A549 (cell line): ENCODE measurements at regions not wholly inside any gene's neighbourhood (a gene's known extent, or its start where the extent isn't known, plus 50 kb on each side); places are given as distances from the start of the nearest gene placed in this dataset.

Source experiments
- ATAC-seq, 2 experiments: fragments of 200-7000 bp in 1 of 2; fragments of >200 bp in 1 of 2; cut with Nextera tagmentation in 1 of 2; cut with Tn5 transposase in 1 of 2; 3 replicates each; pipeline versions ENCODE4 v1.8.0 to v1.9.1; 2018 to 2020; ENCODE audit warnings: mild to moderate bottlenecking in 1 of 2, moderate library complexity in 1 of 2
- CTCF ChIA-PET: fragments of 300-600 bp; sonication (Branson Sonifier 250); formaldehyde crosslinking; extraction: SDS; loops from one replicate; lab custom pipeline; 2021; ENCODE audit warnings: antibody characterized with exemption, inconsistent platforms; lab: Yijun Ruan, JAX
- POLR2A ChIA-PET: fragments of 350-600 bp; formaldehyde crosslinking; extraction: SDS; loops from one replicate; lab custom pipeline; 2021; ENCODE audit warnings: antibody characterized with exemption, inconsistent platforms; lab: Yijun Ruan, JAX
- DNase-seq, 2 experiments: peaks; one replicate each; pipeline versions ENCODE4 v3.0.0 to v3.0.0-alpha.2; 2011 to 2016; ENCODE audit warnings: low read depth in 1 of 2, low spot score in 1 of 2
- FAIRE-seq: peaks from 2 replicates; lab custom pipeline; 2011; peaks lifted over from hg19 to GRCh38; lab: Jason Lieb, UNC
- H3K27ac ChIP-seq, 2 experiments: fragments of >200 bp; sonication (Bioruptor Twin); formaldehyde crosslinking; 3 replicates each; pipeline ENCODE4 v1.5.1; 2016 to 2017
- H3K4me1 ChIP-seq: fragments of >200 bp; sonication (Bioruptor Twin); formaldehyde crosslinking; 3 replicates; pipeline ENCODE4 v1.6.1; 2016
- H3K4me2 ChIP-seq: fragments of >200 bp; sonication (Bioruptor Twin); formaldehyde crosslinking; 3 replicates; pipeline ENCODE4 v1.6.1; 2016
- H3K4me3 ChIP-seq: fragments of >200 bp; sonication (Bioruptor Twin); formaldehyde crosslinking; 3 replicates; pipeline ENCODE4 v1.5.1; 2016
- H3K9me3 ChIP-seq: fragments of >200 bp; sonication (Bioruptor Twin); formaldehyde crosslinking; 3 replicates; pipeline ENCODE4 v1.6.1; 2016
- BCL3 ChIP-seq: fragments of >200 bp; sonication (Bioruptor Twin); formaldehyde crosslinking; IDR thresholded peaks from 3 replicates; pipeline ENCODE4 v1.6.1; 2016
- BHLHE40 ChIP-seq: IDR thresholded peaks from 2 replicates; pipeline ENCODE4 v1.6.1; 2012; ENCODE audit warnings: low read depth, low read length, inconsistent platforms
- CBX8 ChIP-seq: fragments of 200-600 bp; sonication (generic); IDR thresholded peaks from 2 replicates; pipeline ENCODE4 v1.6.1; 2016
- CHD4 ChIP-seq: fragments of 200-600 bp; sonication (generic); IDR thresholded peaks from 2 replicates; pipeline ENCODE4 v1.6.1; 2016; ENCODE audit warnings: antibody characterized with exemption, mild to moderate bottlenecking, borderline replicate concordance
- CTCF ChIP-seq: fragments of >200 bp; sonication (Bioruptor Twin); formaldehyde crosslinking; IDR thresholded peaks from 3 replicates; pipeline ENCODE4 v1.5.1; 2016
- EHMT2 ChIP-seq: fragments of 200-600 bp; sonication (generic); IDR thresholded peaks from 2 replicates; pipeline ENCODE4 v1.6.1; 2016; ENCODE audit warnings: antibody characterized with exemption, low read depth, mild to moderate bottlenecking, moderate library complexity
- ELK1 ChIP-seq: fragments of 150-350 bp; IDR thresholded peaks from 2 replicates; pipeline ENCODE4 v1.6.1; 2014; ENCODE audit warnings: low read depth, mild to moderate bottlenecking, low read length
- EP300 ChIP-seq, 2 experiments: fragments of >200 bp; sonication (Bioruptor Twin); formaldehyde crosslinking; IDR thresholded peaks; 2 replicates in 1 of 2; 3 replicates in 1 of 2; pipeline ENCODE4 v1.6.1; 2016 to 2017
- ESRRA ChIP-seq: fragments of 150-350 bp; IDR thresholded peaks from 2 replicates; pipeline ENCODE4 v1.6.1; 2014; ENCODE audit warnings: mild to moderate bottlenecking, low read length, borderline replicate concordance
- FOSB ChIP-seq: fragments of 250-450 bp; sonication (Bioruptor Pico); IDR thresholded peaks from 2 replicates; pipeline ENCODE4 v1.5.0; 2020; ENCODE audit warnings: mild to moderate bottlenecking, moderate library complexity
- HES2 ChIP-seq: fragments of >200 bp; sonication (Bioruptor Twin); formaldehyde crosslinking; IDR thresholded peaks from 2 replicates; pipeline ENCODE4 v1.6.1; 2016
- HEYL ChIP-seq: fragments of 250-450 bp; sonication (Bioruptor Pico); IDR thresholded peaks from 2 replicates; pipeline ENCODE4 v1.8.0; 2021; ENCODE audit warnings: mild to moderate bottlenecking, moderate library complexity
- HOXA7 ChIP-seq: fragments of 250-450 bp; sonication (Bioruptor Pico); IDR thresholded peaks from 2 replicates; pipeline ENCODE4 v1.5.0; 2020; ENCODE audit warnings: mild to moderate bottlenecking, moderate library complexity
- JUNB ChIP-seq: fragments of >200 bp; sonication (Bioruptor Twin); formaldehyde crosslinking; IDR thresholded peaks from 2 replicates; pipeline ENCODE4 v1.6.1; 2016
- KDM5A ChIP-seq: fragments of 200-600 bp; sonication (generic); IDR thresholded peaks from 2 replicates; pipeline ENCODE4 v1.6.1; 2016; ENCODE audit warnings: antibody characterized with exemption, mild to moderate bottlenecking
- MYC ChIP-seq: IDR thresholded peaks from 2 replicates; pipeline ENCODE4 v1.6.1; 2012; ENCODE audit warnings: mild to moderate bottlenecking, inconsistent platforms, low read length, improper control_type of control experiment, borderline replicate concordance
- NPAS2 ChIP-seq: fragments of 250-450 bp; sonication (Bioruptor Pico); IDR thresholded peaks from 2 replicates; pipeline ENCODE4 v1.8.0; 2022; ENCODE audit warnings: mild to moderate bottlenecking, moderate library complexity, borderline replicate concordance
- POLR2AphosphoS2 ChIP-seq: conservative IDR thresholded peaks from 2 replicates; pipeline ENCODE4 v1.6.1; 2012; ENCODE audit warnings: low read length, improper control_type of control experiment, inconsistent platforms
- RAD21 ChIP-seq, 2 experiments: fragments of >200 bp in 1 of 2; sonication (Bioruptor Twin) in 1 of 2; formaldehyde crosslinking in 1 of 2; IDR thresholded peaks in 1 of 2; conservative IDR thresholded peaks in 1 of 2; 2 replicates in 1 of 2; 3 replicates in 1 of 2; pipeline ENCODE4 v1.6.1; 2012 to 2018; ENCODE audit warnings: inconsistent platforms in 1 of 2
- SMC3 ChIP-seq: fragments of >200 bp; sonication (Bioruptor Twin); formaldehyde crosslinking; IDR thresholded peaks from 3 replicates; pipeline ENCODE4 v1.6.1; 2018; ENCODE audit warnings: inconsistent platforms
- ZNF302 ChIP-seq: fragments of 250-450 bp; sonication (Bioruptor Pico); IDR thresholded peaks from 2 replicates; pipeline ENCODE4 v1.9.0; 2021; ENCODE audit warnings: inconsistent platforms, mild to moderate bottlenecking, moderate library complexity
- ZSCAN20 ChIP-seq: fragments of 250-450 bp; sonication (Bioruptor Pico); IDR thresholded peaks from 2 replicates; pipeline ENCODE4 v1.8.0; 2022; ENCODE audit warnings: mild to moderate bottlenecking, moderate library complexity
- WGBS: methylation state at CpG from one replicate; pipeline ENCODE4 v1.1.6; 2017; ENCODE audit errors: missing lambda C conversion rate; 5-methylcytosine and 5-hydroxymethylcytosine counted together

GRCh38 chr16:85513180-85513579, 99.9 kb upstream of the GSE1 start:
- no peaks in the 10 kb centered on the region for H3K9me3 ChIP-seq
- no peak overlapping the region for H3K4me3 ChIP-seq
- POLR2A ChIA-PET: interaction anchor here (0.9 kb wide), 1 partner anchor 99 kb away, joined by 8 read pairs; no protein-coding TSS in a partner anchor
- FAIRE-seq: no peak
- peak overlapping the region; percentile 95 to 97 for H3K27ac ChIP-seq
- peak overlapping the region; percentile 85; the same call in 2 of the 3 replicates for H3K4me2 ChIP-seq
- no peak for DNase-seq
- TF ChIP-seq BCL3 (no peak), EHMT2 (no peak), ZNF302 (CRISPR knock-in tag) (no peak), JUNB (no peak), CBX8 (no peak), POLR2AphosphoS2 (no peak), SMC3 (no peak), HOXA7 (CRISPR knock-in tag) (no peak), MYC (no peak)
- H3K4me1 ChIP-seq: peaks cover 36% of the 10 kb centered on the region
- CTCF ChIA-PET: interaction anchor here (0.6 to 2.9 kb wide), 9 partner anchors 13 to 551 kb away, joined by 3 to 17 read pairs (median 8); no protein-coding TSS in a partner anchor
- no peak for ATAC-seq
- WGBS: 91% methylated on average over 9 of the region's 9 CpGs

- no peaks in the 10 kb centered on the region for H3K9me3 ChIP-seq
- POLR2A ChIA-PET: interaction anchor here (1.0 to 1.2 kb wide), 2 partner anchors 37 to 103 kb away, joined by 3 read pairs; no protein-coding TSS in a partner anchor
- peak overlapping the region; percentile 95 to 97 for H3K27ac ChIP-seq
- 42% methylated on average over 2 of the region's 10 CpGs for WGBS
- TF ChIP-seq NPAS2 (CRISPR knock-in tag) (no peak), CBX8 (no peak), ZSCAN20 (no peak), HES2 (no peak), HOXA7 (CRISPR knock-in tag) (no peak), RAD21 (conservative IDR thresholded peaks at IDR 0.05 in 1 of 2, IDR thresholded peaks at IDR 0.05 in 1 of 2) (no peak), EP300 (IDR thresholded peaks at IDR 0.05) (no peak), ELK1 (no peak), CHD4 (no peak), ESRRA (no peak), FOSB (CRISPR knock-in tag) (no peak), KDM5A (no peak), CTCF (no peak), BHLHE40 (no peak), HEYL (CRISPR knock-in tag) (no peak)
- peak overlapping the region; percentile 85 for H3K4me2 ChIP-seq
- DNase-seq (no peak), FAIRE-seq (no peak), ATAC-seq (no peak)
- CTCF ChIA-PET: interaction anchor here (0.6 to 3.8 kb wide), 11 partner anchors 12 to 551 kb away, joined by 3 to 20 read pairs (median 11); no protein-coding TSS in a partner anchor
- no peak overlapping the region for H3K4me3 ChIP-seq
- H3K4me1 ChIP-seq: peaks cover 36% of the 10 kb centered on the region
Observed at GRCh38 chr16:85513649-85514048, 99.5 kb upstream of the GSE1 start.
